ENCODE measurements at regions not wholly inside any gene's neighbourhood (a gene's known extent, or its start where the extent isn't known, plus 50 kb on each side); places are given as distances from the start of the nearest gene placed in this dataset.

- no peak for DNase-seq (ENCODE audit: low read depth)
- CTCF ChIA-PET: no interaction called here
- Histone ChIP-seq H3K36me3 (ENCODE audit: control insufficient read depth, insufficient read depth, low read length) (no peaks in the 10 kb centered on the region), H3K4me3 (ENCODE audit: low read depth, low read length) (no peak overlapping the region), H3K27me3 (ENCODE audit: control insufficient read depth, insufficient read depth, low read length) (no peaks in the 10 kb centered on the region)
- no peak for TF ChIP-seq CTCF (IDR thresholded peaks at IDR 0.05; ENCODE audit: insufficient read depth, low read depth, low read length)
- POLR2A ChIA-PET: no interaction called here
Observed at GRCh38 chr1:29489471-29489870, 253.1 kb downstream of the PTPRU start.

GRCh38 chr1:29488794-29489311, 252.5 kb downstream of the PTPRU start:
- POLR2A ChIA-PET: no interaction called here
- DNase-seq (ENCODE audit: low read depth): no peak
- CTCF ChIA-PET: no interaction called here
- no peaks in the 10 kb centered on the region for H3K27me3 ChIP-seq (ENCODE audit: control insufficient read depth, insufficient read depth, low read length)
- H3K4me3 ChIP-seq (ENCODE audit: low read depth, low read length): no peak overlapping the region
- H3K36me3 ChIP-seq (ENCODE audit: control insufficient read depth, insufficient read depth, low read length): no peaks in the 10 kb centered on the region
- TF ChIP-seq CTCF (IDR thresholded peaks at IDR 0.05; ENCODE audit: insufficient read depth, low read depth, low read length): no peak

GRCh38 chr1:29488086-29488793, 251.9 kb downstream of the PTPRU start:
- Histone ChIP-seq H3K36me3 (ENCODE audit: control insufficient read depth, insufficient read depth, low read length) (no peaks in the 10 kb centered on the region), H3K27me3 (ENCODE audit: control insufficient read depth, insufficient read depth, low read length) (no peaks in the 10 kb centered on the region), H3K4me3 (ENCODE audit: low read depth, low read length) (no peak overlapping the region)
- ChIA-PET POLR2A (no interaction called here), CTCF (no interaction called here)
- DNase-seq (ENCODE audit: low read depth): no peak
- no peak for TF ChIP-seq CTCF (IDR thresholded peaks at IDR 0.05; ENCODE audit: insufficient read depth, low read depth, low read length)

- ChIA-PET POLR2A (no interaction called here), CTCF (no interaction called here)
- H3K27me3 ChIP-seq (ENCODE audit: control insufficient read depth, insufficient read depth, low read length): no peaks in the 10 kb centered on the region
- no peak for TF ChIP-seq CTCF (IDR thresholded peaks at IDR 0.05; ENCODE audit: insufficient read depth, low read depth, low read length)
- no peak for DNase-seq (ENCODE audit: low read depth)
- H3K4me3 ChIP-seq (ENCODE audit: low read depth, low read length): no peak overlapping the region
- no peaks in the 10 kb centered on the region for H3K36me3 ChIP-seq (ENCODE audit: control insufficient read depth, insufficient read depth, low read length)
Observed at GRCh38 chr1:29487291-29487690, 251.0 kb downstream of the PTPRU start.

- TF ChIP-seq CTCF (IDR thresholded peaks at IDR 0.05; ENCODE audit: insufficient read depth, low read depth, low read length): no peak
- H3K4me3 ChIP-seq (ENCODE audit: low read depth, low read length): no peak overlapping the region
- H3K27me3 ChIP-seq (ENCODE audit: control insufficient read depth, insufficient read depth, low read length): no peaks in the 10 kb centered on the region
- no peaks in the 10 kb centered on the region for H3K36me3 ChIP-seq (ENCODE audit: control insufficient read depth, insufficient read depth, low read length)
- no peak for DNase-seq (ENCODE audit: low read depth)
- ChIA-PET CTCF (no interaction called here), POLR2A (no interaction called here)
Observed at GRCh38 chr1:29485096-29485925, 249.0 kb downstream of the PTPRU start.

Data from BJ (cell line).